GM18519 (cell line): ENCODE measurements at regions not wholly inside any gene's neighbourhood (a gene's known extent, or its start where the extent isn't known, plus 50 kb on each side); places are given as distances from the start of the nearest gene placed in this dataset.

Experiments
- ATAC-seq: cut with Tn5 transposase; IDR thresholded peaks from one replicate; pipeline ENCODE4 v1.9.1; 2021; ENCODE audit warnings: mild to moderate bottlenecking, moderate library complexity; ENCODE audit not compliant: unreplicated experiment, low FRiP score

DNA sequence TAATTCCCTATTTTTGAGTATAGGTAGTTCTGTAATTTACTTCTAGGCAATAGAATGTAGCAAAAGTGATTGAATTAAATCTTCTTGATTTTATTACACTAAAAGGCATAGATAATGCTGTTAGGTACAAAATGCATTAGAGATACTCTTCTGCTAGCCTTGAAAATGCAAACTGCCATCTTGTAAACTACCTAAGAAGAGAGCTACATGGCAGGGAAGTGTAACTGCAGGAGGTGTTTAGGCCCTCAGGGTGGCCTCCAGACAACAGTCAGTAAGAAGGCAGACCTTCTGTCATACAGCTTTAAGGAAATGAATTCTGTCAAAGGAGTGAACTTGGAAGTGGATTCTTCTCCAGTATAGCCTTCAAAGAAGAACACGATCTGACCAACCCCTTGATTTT, 1396.8 kb upstream of the SLC39A10 start:
- no peak for ATAC-seq

DNA sequence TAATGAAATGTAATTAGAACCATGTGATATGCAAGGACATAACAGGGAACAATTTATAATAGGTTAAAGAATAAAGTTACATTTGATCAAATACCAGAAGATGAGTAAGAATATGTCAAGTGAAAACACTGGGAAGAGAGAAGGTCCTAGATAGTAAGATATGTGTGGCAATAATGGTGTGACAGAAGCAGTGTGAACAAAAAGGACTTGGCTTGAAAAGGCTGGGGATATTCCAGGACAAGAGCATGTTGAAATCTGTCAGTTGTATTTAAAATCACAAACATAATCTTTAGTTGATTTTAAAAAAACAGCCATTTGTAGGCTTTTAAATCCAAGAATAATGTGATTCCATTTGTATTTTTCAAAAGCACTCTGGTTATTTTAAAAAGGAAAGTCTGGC, 1399.9 kb upstream of the SLC39A10 start:
- no peak for ATAC-seq

DNA sequence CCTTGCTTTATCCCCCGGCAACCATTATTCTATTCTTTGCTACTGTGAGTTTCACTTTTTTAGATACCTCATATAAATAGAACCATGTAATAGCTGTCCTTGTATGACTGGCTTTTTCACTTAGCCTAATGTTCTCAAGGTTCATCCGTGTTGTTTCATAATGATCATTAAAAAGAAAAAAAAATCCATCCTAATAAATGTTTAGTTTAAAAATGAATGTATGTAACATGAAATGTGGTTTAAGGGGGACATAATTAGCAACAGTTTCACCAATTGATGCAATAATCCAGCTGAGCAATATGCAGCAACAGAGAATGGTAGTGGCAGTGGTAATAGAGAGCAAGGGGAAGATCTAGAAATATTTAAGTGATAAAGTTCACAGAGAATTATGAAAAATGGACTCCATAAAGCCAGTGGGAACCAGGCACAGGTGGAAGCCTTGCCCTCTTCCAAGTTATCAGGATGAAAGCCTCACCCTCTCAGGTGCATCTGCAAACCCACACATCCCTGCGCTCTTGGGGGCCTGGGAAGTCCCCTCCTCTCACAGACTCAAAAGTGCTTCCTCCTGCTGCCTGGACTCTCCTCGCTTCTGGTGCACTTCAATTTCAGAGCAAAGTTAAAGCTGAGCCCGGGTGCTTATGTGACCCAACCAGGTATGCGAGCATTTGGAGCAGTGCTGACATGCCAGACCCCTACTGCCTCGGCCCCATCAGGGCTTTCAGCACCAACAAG, 1403.3 kb upstream of the SLC39A10 start:
- ATAC-seq = no peak

DNA sequence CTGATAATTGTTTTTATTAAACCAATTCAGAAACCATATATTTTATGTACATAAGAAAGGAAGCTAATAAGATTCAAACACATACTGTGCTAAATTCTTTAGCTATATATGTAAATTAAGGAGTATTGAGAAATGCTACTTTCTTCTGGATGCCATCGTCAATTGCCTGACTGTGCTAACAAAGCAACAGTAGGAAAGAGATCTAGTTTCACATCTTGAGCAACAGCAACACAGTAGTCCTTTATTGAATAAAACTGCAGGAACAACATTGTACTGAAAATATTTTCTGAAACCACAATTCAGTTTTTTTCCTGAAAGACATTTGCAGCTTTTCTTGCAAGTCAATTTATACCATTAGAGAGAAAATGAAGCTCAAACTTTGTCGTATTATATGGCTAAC, 1404.9 kb upstream of the SLC39A10 start:
- ATAC-seq = no peak

DNA sequence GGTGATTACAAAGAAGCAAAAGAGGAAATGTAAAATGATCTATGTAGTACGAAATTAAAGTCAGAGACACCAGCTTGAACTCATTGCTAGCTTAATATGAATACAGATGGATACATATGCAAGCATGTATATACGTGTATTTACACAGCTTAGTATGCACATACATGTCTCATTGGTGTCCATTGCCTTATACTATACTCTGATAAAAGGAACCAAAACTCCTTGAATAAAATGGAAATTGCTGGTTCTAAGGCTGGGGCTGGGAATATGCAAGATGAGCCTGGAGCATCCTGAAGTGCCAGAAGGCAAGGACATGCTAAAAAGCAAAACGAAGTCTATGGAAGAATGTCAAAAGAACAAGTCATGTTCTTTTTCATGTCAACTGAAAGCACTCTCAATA, 1424.4 kb upstream of the SLC39A10 start:
- ATAC-seq = no peak

DNA sequence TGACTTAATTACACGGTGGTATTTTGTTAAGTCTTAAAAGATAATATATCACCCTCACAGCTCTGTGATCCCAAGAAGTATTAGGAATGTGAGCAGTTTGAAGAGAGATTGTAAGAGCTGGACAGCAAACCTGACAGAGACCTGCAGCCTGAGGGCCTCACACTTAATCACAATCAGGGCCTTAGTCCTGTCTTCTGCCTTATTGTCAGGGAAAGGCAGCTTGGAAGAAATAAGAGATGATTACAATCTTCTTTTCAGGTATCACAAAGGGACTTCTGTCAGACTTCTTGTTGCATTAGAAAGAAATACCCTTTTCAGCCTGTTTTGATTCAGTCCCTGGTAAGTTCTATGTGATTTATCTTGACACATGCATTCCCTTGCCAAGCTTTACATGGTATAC, 1433.8 kb upstream of the SLC39A10 start:
- no peak for ATAC-seq

DNA sequence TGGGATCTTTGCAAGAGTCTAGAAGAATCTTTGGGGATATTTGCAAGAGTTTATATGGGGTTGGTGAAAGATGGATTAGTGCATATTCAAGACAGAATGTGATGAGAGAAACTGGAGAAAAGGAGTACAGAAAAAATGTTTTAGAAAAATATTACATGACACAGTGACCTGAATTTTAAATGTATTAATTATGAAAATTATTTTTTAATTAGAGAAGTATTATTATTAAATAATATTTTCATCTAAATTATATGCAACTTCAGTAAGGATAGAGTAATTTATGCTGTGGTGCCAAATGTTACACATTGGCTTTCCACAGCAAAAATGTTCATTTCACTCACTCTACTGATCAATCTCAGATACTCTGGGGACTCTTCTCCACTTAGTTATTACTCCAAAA, 1442.8 kb upstream of the SLC39A10 start:
- no peak for ATAC-seq

DNA sequence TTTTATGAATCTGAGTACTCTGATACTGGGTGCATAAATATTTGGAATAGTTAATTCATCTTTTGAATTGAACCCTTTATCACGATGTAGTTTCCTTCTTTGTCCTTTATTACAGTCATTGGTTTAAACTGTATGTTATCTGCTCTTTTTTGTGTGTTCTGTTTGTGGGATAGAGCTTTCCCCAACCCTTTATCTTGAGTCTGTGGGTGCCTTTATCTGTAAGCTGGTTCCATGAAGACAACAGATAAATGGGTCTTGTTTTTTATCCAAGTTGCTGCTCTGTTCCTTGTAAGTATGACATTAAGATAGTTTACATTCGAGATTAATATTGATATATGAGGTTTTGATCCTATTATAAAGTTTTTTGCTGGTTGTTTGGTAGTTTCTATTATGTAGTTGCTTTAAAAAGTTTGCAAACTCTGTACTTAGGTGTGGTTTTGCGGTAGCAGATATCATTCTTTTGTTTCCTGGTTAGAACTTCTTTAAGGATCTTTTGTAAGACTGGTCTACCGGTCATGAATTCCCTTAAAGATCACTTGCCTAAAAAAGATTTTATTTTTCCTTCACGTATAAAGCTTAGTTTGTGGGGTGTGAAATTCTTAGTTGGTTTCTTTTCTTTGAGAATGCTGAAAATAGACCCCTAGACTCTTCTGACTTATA, 1451.3 kb upstream of the SLC39A10 start:
- no peak for ATAC-seq

DNA sequence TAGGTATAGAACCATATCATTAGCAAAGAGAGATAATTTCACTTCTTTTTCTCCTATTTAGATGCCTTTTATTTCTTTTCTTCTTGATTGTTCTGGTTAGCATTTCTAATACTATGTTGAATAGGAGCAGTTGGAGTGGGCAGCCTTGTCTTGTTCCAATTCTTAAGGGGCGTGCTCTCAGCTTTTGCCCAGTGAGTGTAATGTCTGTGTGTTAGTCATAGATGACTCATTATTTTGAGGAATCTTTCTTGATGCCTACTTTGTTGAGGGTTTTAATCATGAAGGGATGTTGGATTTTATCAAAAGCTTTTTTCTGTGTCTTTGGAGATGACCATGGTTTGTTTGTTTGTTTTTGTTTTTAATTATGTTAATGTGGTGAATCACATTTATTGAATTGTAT, 1453.1 kb upstream of the SLC39A10 start:
- no peak for ATAC-seq

DNA sequence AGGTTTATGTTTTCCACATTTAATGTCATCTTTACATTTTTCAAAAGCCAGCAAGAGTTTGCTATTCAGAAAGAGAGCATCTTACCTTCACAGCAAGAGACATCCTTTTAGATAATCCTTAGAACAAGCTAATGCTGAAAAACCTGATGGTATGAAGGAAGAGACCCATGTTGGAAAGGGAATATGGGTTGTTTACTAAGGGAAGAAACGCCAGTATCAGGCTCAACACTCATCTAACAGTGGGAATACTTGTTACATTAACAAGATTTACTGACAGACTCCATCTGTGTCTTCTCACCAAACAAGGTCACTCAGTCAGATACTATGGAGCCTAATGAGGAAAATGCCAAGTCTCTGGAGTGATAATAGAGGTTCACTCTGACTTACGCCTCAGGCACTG, 1474.1 kb upstream of the SLC39A10 start:
- ATAC-seq = no peak

DNA sequence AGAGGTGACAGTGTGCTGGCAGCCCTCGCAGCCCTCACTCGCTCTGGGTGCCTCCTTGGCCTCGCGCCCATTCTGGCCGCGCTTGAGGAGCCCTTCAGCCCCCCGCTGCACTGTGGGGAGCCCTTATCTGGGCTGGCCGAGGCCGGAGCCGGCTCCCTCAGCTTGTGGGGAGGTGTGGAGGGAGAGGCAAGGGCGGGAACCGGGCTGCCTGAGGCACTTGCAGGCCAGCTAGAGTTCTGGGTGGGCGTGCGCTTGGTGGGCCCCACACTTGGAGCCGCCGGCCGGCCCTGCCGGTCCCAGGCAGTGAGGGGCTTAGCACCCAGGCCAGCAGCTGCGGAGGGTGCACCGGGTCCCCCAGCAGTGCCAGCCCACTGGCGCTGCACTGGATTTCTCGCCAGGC, 1480.9 kb upstream of the SLC39A10 start:
- ATAC-seq = no peak

DNA sequence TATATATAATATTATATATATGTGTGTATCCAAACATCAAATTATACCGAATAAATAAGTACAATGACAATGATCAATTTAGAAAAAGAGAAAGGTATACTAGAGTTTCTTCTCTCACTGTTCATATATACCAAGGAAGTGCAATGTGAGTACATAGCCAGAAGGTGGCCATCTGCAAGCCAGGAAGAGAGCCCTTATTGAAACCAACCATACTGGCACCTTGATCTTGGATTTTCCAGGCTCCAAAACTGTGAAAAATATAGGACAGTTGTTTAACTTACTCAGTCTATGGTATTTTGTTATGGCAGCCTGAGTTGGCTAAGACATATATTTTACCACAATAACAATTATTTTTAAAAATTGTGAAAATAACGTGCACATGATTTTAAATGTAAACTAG, 1490.2 kb upstream of the SLC39A10 start:
- peak; percentile 80 for ATAC-seq

DNA sequence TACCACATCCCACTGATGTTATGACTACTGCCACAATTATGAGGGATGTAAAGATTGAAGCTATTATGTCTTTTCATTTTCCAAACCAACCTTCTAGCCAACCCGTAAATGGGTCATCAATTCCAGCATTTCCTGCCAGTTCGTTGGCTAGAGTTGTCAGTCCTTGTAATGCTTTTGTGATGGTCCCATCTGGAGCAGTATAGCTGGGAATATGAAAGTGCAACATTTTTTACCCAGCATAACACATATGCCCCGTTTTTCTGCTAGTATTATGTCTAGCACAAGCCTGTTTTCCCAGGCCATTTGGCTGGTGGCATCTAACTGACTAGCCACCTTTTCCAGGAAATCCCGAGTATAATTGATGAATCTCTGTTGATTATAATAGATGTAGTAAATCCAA, 1501.6 kb upstream of the SLC39A10 start:
- no peak for ATAC-seq

DNA sequence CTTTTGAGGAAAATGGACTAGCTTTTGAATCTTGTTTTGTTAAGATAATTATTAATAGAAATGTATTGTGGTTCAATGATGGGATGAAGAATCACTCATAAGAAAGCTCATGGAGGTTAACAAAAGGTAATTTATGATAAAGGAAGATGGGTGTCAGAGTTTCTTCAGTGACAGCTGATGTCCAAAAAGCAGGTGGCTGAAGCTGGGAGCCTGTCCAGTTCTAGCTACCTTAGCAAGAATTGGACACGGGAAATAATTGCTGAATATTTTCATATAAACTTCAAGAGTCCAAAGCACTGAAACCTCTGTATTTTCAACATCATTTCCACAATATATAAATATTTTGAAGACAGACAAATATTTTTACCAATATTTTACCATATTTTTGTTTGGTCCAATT, 1505.8 kb upstream of the SLC39A10 start:
- ATAC-seq = no peak

DNA sequence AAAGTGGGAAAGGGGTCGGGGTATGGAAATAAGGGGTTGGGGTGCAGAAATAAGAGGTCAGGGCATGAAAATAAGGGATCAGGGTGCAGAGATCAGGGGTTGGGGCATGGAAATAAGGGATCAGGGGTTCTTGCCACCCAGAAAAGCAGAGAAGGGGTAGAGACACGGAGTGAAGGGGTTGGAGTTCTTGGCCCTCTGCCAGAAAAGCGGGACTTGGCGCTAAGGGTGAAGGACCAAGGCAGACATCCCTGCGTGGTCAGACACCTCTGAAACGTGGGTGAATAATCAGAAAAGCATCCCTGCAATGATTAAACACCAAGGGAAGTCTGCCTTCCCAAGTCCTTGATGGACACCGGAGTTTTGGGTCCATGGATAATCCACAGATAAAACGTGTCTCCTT, 1521.6 kb upstream of the SLC39A10 start:
- ATAC-seq = no peak

DNA sequence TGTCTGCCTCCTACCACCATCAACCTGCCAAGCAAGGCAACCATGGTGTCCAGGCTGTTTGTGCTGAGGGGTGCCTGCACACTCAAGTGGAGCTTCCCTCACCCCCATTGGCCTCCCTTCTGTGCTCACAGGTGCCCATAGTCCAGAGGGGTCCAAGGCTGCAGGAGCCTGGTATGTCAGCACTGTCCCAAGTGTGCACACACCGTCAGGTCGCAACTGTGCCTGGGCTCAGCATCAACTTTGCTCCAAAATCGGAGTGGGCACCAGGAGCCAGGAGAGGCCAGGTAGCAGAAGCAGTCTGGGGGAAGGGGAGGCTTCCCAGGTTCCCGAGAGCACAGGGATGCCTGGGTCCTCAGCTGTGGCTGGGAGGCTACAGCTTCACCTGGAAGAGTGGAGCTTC, 1528.2 kb upstream of the SLC39A10 start:
- no peak for ATAC-seq

DNA sequence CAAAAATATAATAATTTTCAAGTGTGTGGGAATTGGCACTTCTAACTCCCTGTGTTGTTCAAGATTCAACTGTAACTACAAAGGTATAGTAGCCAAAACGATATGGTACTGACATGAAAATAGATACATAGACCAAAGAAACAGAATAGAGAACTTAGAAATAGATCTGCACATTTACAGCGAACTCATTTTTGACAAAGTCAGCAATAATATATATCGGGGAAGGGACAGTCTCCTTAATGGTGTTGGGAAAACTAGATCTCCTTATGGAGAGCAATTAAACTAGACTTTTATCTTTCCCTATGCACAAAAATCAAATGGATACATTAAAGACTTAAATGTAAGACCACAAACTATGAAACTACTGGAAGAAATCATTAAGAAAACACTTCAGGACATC, 1530.6 kb upstream of the SLC39A10 start:
- ATAC-seq = no peak

DNA sequence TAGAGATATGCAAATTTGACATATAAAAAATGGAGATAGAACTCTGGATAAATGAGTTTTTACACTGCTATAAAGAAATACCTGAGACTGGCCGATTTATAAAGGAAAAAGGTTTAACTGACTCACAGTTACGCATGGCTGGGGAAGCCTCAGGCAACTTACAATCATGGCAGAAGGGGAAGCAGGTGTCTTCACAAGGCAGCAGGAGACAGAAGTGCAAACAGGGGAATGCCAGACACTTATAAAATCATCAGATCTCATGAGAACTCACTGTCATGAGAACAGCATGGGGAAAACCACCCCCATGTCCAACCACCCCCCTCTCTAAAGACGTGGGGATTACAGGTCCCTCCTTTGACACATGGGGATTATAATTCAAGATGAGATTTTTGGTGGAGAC, 1540.2 kb upstream of the SLC39A10 start:
- ATAC-seq = no peak

DNA sequence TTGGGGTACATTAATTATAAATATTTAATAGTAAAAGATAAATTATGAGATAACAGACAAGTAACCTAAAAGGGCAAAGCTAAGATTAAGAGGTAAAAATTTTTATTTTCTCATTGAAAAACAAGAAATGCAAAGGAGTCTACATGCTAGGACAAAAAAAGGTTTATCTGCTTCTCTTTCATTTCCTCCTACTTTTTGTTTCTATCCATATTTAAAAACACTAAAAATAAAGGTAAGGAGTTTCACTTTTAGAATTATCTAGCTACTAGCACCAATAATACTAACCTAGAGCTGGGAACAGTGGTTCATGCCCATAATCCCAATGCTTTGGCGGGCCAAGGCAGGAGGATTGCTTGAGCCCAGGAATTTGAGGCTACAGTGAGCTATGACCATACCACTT, 1551.7 kb upstream of the SLC39A10 start:
- ATAC-seq = peak; percentile 32

DNA sequence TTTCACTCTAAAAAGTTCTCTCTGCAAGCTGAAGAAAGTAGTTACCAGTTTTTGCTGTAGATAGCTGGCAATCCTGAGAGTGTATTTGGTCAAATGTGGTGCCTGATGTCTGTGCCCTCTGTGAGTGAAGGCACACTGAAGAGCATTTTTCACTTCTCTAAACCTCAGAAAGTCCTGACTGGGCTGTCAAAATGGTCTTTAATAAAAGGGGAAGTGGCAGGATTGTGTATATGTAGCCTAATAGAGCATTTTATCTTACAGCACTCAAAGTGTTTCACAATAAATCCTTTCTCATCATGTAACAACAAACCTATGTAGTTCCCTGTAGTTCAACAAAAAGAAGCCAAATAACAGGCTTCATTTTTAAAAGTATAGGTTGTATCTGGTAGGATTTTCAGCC, 1552.3 kb upstream of the SLC39A10 start:
- peak; percentile 95 for ATAC-seq

DNA sequence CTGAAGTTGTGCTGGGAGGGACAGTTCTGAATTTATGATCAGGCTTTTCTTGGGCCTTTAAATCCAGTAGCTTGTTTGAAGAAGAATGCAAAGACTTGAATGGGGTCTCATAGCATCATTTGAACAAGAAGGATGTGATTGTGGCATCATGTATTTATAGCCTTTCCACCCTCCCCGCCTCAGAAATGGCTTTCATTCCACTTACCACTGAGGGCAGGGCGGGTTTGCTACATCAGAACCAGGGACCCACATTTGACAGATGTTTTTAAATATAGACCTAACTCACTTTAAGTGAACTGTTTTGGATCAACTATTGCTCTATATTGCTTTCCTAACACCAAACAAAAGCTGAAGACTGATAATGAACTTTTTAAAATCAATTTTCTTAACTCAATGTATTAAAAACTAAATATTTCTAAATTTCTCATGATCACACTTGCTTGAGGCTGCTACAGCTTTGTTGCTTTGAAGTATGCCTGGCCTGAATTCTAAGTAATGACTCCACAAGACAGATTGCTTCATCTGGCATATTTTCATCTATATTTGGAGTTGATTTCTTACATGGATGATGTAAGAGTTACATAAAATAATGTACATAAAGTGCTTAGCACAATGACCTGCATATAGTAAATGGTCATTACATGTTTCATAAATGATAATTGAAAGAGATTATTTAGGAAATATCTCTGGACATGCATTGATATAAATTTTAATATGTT, 1552.9 kb upstream of the SLC39A10 start:
- ATAC-seq = peak; percentile 14

DNA sequence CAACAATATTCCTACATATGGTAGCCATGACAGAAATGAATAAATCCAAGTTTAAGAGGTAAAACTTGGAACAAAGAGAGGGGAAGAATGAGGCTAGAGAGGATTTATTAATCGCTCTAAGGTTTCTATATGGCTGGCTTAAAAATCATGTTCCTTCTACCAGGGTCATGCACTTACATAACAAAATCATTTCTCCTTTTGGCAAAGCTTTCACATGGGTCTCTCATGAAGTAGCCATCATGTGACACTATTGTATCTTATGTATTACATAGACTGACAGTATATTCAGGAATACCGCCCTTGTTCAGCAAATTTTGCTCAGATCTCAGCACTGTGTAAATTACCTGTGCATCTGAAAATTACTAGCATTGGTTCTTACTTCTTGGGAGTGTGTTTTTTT, 1554.5 kb upstream of the SLC39A10 start:
- no peak for ATAC-seq
